GM12874 (cell line): ENCODE measurements at regions not wholly inside any gene's neighbourhood (a gene's known extent, or its start where the extent isn't known, plus 50 kb on each side); places are given as distances from the start of the nearest gene placed in this dataset.

ENCODE experiments used
- TF ChIP-seq, protein P1 (sequence below): IDR thresholded peaks from 2 replicates; pipeline ENCODE4 v1.5.1; 2011; ENCODE audit warnings: low read depth, mild to moderate bottlenecking, control low read depth, low read length, moderate library complexity; ENCODE audit not compliant: insufficient read depth

- TF ChIP-seq, protein P1, sequence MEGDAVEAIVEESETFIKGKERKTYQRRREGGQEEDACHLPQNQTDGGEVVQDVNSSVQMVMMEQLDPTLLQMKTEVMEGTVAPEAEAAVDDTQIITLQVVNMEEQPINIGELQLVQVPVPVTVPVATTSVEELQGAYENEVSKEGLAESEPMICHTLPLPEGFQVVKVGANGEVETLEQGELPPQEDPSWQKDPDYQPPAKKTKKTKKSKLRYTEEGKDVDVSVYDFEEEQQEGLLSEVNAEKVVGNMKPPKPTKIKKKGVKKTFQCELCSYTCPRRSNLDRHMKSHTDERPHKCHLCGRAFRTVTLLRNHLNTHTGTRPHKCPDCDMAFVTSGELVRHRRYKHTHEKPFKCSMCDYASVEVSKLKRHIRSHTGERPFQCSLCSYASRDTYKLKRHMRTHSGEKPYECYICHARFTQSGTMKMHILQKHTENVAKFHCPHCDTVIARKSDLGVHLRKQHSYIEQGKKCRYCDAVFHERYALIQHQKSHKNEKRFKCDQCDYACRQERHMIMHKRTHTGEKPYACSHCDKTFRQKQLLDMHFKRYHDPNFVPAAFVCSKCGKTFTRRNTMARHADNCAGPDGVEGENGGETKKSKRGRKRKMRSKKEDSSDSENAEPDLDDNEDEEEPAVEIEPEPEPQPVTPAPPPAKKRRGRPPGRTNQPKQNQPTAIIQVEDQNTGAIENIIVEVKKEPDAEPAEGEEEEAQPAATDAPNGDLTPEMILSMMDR, result no peak
Measured at GRCh38 chr5:103439007-103439406, 123.6 kb downstream of the NUDT12 start.

GRCh38 chr5:103436656-103437055, 125.9 kb downstream of the NUDT12 start:
- TF ChIP-seq, protein P1, result no peak

GRCh38 chr5:103436112-103436511, 126.5 kb downstream of the NUDT12 start:
- TF ChIP-seq, protein P1, result no peak

DNA sequence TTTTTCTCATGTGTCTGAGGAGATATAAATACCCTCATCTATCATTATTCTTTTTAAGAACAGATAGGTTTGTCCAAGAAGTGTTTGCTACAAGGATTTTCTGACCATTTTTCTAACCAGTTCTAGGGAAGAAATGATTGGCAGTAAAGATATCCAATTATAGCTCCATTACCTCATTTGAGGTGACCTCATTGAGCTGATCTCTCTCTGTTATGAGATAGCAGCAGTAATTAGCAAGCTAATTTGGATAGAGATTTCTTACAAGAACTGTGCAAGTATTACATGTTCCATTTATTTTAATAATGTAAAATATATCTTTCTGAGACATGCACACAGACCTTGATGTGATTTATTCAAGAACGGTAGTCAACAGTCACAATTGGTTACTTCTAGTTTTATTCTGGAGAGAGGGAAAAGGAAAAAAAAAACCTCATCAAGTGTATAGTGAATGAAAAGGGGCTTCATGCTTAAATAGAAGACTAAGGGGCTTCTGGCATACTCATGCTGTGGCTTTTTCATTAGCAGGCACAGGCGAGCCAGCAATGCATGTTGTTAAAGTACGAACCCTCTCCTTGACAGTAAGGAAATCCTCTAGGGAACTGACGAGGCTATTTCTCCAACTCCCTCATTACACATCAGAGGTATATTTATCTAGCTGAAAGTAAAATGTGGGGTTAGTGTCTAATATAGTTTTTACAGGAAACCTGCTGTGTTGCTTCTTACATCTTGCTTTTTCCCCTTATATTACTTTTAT, 127.3 kb downstream of the NUDT12 start:
- TF ChIP-seq, protein P1, result no peak

DNA sequence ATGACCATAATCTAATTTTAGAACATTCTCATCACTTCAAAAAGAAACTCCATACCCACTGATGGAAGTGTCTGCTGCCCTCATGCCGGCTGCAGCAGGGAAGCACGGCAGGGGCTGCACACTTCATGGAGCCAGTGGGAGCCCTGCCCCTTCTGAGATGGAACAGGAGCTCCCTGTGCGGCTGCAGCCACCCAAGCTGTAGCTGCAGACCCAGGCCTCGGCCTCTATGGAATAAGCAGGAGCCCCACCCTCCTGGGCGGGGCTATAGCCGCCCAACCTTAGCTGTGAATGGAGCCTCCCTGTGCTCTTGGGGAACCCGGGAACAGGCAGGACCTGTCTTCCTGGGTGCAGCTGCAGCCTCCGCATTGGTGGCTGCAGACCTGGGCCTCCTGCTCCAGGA, 128.5 kb downstream of the NUDT12 start:
- TF ChIP-seq, protein P1, result no peak

- TF ChIP-seq, protein P1, result no peak
Measured at GRCh38 chr5:103433211-103433610, 129.4 kb downstream of the NUDT12 start.

- TF ChIP-seq, protein P1, result no peak
Measured at GRCh38 chr5:103428923-103429322, 133.7 kb downstream of the NUDT12 start.
